Left ventricle myocardium inferior (tissue), 1 donor: ENCODE measurements at regions not wholly inside any gene's neighbourhood (a gene's known extent, or its start where the extent isn't known, plus 50 kb on each side); places are given as distances from the start of the nearest gene placed in this dataset.

Source experiments
- DNase-seq: peaks from one replicate; pipeline ENCODE4 v3.0.0-alpha.2; 2020
- H3K27ac ChIP-seq: fragments of 200-600 bp; replicated peaks from 2 replicates; pipeline ENCODE4 v1.8.0; 2021
- H3K27me3 ChIP-seq: fragments of 200-600 bp; 2 replicates; pipeline ENCODE4 v1.8.0; 2021; ENCODE audit warnings: low read depth
- H3K36me3 ChIP-seq: fragments of 200-600 bp; 2 replicates; pipeline ENCODE4 v1.8.0; 2021
- H3K4me1 ChIP-seq: fragments of 200-600 bp; 2 replicates; pipeline ENCODE4 v1.8.0; 2021
- H3K4me3 ChIP-seq: fragments of 200-600 bp; 2 replicates; pipeline ENCODE4 v1.8.0; 2021; ENCODE audit warnings: mild to moderate bottlenecking, moderate library complexity
- H3K9me3 ChIP-seq: fragments of 200-600 bp; replicated peaks from 2 replicates; pipeline ENCODE4 v1.8.0; 2021
- intact Hi-C: fragments of 100-400 bp; cut with micrococcal nuclease; formaldehyde crosslinking; loops from one replicate; pipeline ENCODE4 v1.11.0; 2022
- TF ChIP-seq, protein P1 (sequence below): fragments of 200-600 bp; IDR thresholded peaks from 2 replicates; pipeline ENCODE4 v1.8.0; 2021; ENCODE audit warnings: antibody characterized with exemption, mild to moderate bottlenecking, borderline replicate concordance
- donor health status: DM: no; HTN: yes; CAD: no; lungs with severe emphysema.

GRCh38 chr4:125393825-125394224, 79.1 kb downstream of the FAT4 start:
- H3K27ac ChIP-seq: peak overlapping the region; percentile 83
- H3K4me1 ChIP-seq: peaks cover 61% of the 10 kb centered on the region
- H3K36me3 ChIP-seq: no peaks in the 10 kb centered on the region
- DNase-seq: no peak
- no peak overlapping the region for H3K4me3 ChIP-seq
- intact Hi-C loops: no loop called here
- no peaks in the 10 kb centered on the region for H3K27me3 ChIP-seq
- TF ChIP-seq, protein P1, sequence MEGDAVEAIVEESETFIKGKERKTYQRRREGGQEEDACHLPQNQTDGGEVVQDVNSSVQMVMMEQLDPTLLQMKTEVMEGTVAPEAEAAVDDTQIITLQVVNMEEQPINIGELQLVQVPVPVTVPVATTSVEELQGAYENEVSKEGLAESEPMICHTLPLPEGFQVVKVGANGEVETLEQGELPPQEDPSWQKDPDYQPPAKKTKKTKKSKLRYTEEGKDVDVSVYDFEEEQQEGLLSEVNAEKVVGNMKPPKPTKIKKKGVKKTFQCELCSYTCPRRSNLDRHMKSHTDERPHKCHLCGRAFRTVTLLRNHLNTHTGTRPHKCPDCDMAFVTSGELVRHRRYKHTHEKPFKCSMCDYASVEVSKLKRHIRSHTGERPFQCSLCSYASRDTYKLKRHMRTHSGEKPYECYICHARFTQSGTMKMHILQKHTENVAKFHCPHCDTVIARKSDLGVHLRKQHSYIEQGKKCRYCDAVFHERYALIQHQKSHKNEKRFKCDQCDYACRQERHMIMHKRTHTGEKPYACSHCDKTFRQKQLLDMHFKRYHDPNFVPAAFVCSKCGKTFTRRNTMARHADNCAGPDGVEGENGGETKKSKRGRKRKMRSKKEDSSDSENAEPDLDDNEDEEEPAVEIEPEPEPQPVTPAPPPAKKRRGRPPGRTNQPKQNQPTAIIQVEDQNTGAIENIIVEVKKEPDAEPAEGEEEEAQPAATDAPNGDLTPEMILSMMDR: no peak
- no peaks in the 10 kb centered on the region for H3K9me3 ChIP-seq

- Histone ChIP-seq H3K9me3 (no peaks in the 10 kb centered on the region), H3K4me1 (peaks cover 45% of the 10 kb centered on the region), H3K36me3 (no peaks in the 10 kb centered on the region), H3K27me3 (no peaks in the 10 kb centered on the region), H3K27ac (peak overlapping the region; percentile 44), H3K4me3 (no peak overlapping the region)
- TF ChIP-seq, protein P1: no peak
- DNase-seq: no peak
- intact Hi-C loops: no loop called here
Measured at GRCh38 chr4:125397226-125397625, 82.5 kb downstream of the FAT4 start.

- peak overlapping the region; percentile 44 for H3K27ac ChIP-seq
- TF ChIP-seq, protein P1: no peak
- DNase-seq: no peak
Measured at GRCh38 chr4:125398263-125399002, 83.7 kb downstream of the FAT4 start.

GRCh38 chr4:125400756-125401155, 86.0 kb downstream of the FAT4 start:
- DNase-seq: no peak
- TF ChIP-seq, protein P1: no peak
- Histone ChIP-seq H3K27me3 (no peaks in the 10 kb centered on the region), H3K4me3 (no peak overlapping the region), H3K27ac (no peak overlapping the region), H3K4me1 (peaks cover 20% of the 10 kb centered on the region), H3K9me3 (no peaks in the 10 kb centered on the region), H3K36me3 (no peaks in the 10 kb centered on the region)
- intact Hi-C loops: no loop called here

More at GRCh38 chr4:125398263-125399002, 83.7 kb downstream of the FAT4 start:
- no peak overlapping the region for H3K4me3 ChIP-seq
- peaks cover 33% of the 10 kb centered on the region for H3K4me1 ChIP-seq
- no peaks in the 10 kb centered on the region for H3K27me3 ChIP-seq
- no peaks in the 10 kb centered on the region for H3K9me3 ChIP-seq
- intact Hi-C loops: no loop called here
- no peaks in the 10 kb centered on the region for H3K36me3 ChIP-seq

- no peak for DNase-seq
- Histone ChIP-seq H3K4me3 (no peak overlapping the region), H3K27me3 (no peaks in the 10 kb centered on the region), H3K4me1 (peaks cover 20% of the 10 kb centered on the region), H3K36me3 (no peaks in the 10 kb centered on the region), H3K27ac (no peak overlapping the region), H3K9me3 (no peaks in the 10 kb centered on the region)
- intact Hi-C loops: no loop called here
- TF ChIP-seq, protein P1: no peak
Measured at GRCh38 chr4:125401784-125402183, 87.0 kb downstream of the FAT4 start.
